ENCODE measurements at regions not wholly inside any gene's neighbourhood (a gene's known extent, or its start where the extent isn't known, plus 50 kb on each side); places are given as distances from the start of the nearest gene placed in this dataset.
"Not testable (repeated sequence)": the region's sequence is repeated elsewhere in the genome, so short reads cannot be mapped to it uniquely, and the experiment has no call there.

- DNase-seq (ENCODE audit: low read depth in 2 of 2), result not testable (repeated sequence)
Measured at GRCh38 chr1:121051161-121051790, 132.9 kb downstream of the FAM72B start.

- not testable (repeated sequence) for DNase-seq (ENCODE audit: low read depth in 2 of 2)
Measured at GRCh38 chr1:121052081-121052660, 132.0 kb downstream of the FAM72B start.

GRCh38 chr1:121054928-121055327 lies 129.2 kb downstream of the FAM72B start:
- peak in 1 of 2 donors; percentile 63 for DNase-seq (ENCODE audit: low read depth in 2 of 2)

GRCh38 chr1:121066925-121067324 lies 117.2 kb downstream of the FAM72B start:
- DNase-seq (ENCODE audit: low read depth in 2 of 2), result not testable (repeated sequence)

- DNase-seq (ENCODE audit: low read depth in 2 of 2), result not testable (repeated sequence)
Measured at GRCh38 chr1:121068738-121069499, 115.2 kb downstream of the FAM72B start.

GRCh38 chr1:121073852-121074251 lies 110.3 kb downstream of the FAM72B start:
- not testable (repeated sequence) for DNase-seq (ENCODE audit: low read depth in 2 of 2)

- DNase-seq (ENCODE audit: low read depth in 2 of 2), result not testable (repeated sequence)
Measured at GRCh38 chr1:121075254-121075805, 108.8 kb downstream of the FAM72B start.

- DNase-seq (ENCODE audit: low read depth in 2 of 2), result not testable (repeated sequence)
Measured at GRCh38 chr1:121076674-121077073, 107.5 kb downstream of the FAM72B start.

- not testable (repeated sequence) for DNase-seq (ENCODE audit: low read depth in 2 of 2)
Measured at GRCh38 chr1:121079655-121080054, 104.5 kb downstream of the FAM72B start.

- peak; percentile 0 for DNase-seq (ENCODE audit: low read depth in 2 of 2)
Measured at GRCh38 chr1:121080197-121080903, 103.8 kb downstream of the FAM72B start.

GRCh38 chr1:121080904-121081264 lies 103.3 kb downstream of the FAM72B start:
- DNase-seq (ENCODE audit: low read depth in 2 of 2), result not testable (repeated sequence)

- not testable (repeated sequence) for DNase-seq (ENCODE audit: low read depth in 2 of 2)
Measured at GRCh38 chr1:121081625-121082199, 102.4 kb downstream of the FAM72B start.

- DNase-seq (ENCODE audit: low read depth in 2 of 2), result not testable (repeated sequence)
Measured at GRCh38 chr1:121082995-121083394, 101.1 kb downstream of the FAM72B start.

- DNase-seq (ENCODE audit: low read depth in 2 of 2), result not testable (repeated sequence)
Measured at GRCh38 chr1:121086249-121086648, 97.9 kb downstream of the FAM72B start.

GRCh38 chr1:121087221-121087620 lies 96.9 kb downstream of the FAM72B start:
- not testable (repeated sequence) for DNase-seq (ENCODE audit: low read depth in 2 of 2)

- DNase-seq (ENCODE audit: low read depth in 2 of 2), result not testable (repeated sequence)
Measured at GRCh38 chr1:121088568-121088967, 95.6 kb downstream of the FAM72B start.

GRCh38 chr1:121092329-121092968 lies 91.7 kb downstream of the FAM72B start:
- DNase-seq (ENCODE audit: low read depth in 2 of 2), result not testable (repeated sequence)

GRCh38 chr1:121095014-121095413 lies 89.1 kb downstream of the FAM72B start:
- not testable (repeated sequence) for DNase-seq (ENCODE audit: low read depth in 2 of 2)

GRCh38 chr1:121097127-121097866 lies 86.8 kb downstream of the FAM72B start:
- DNase-seq (ENCODE audit: low read depth in 2 of 2), result peak; percentile 48 to 67

GRCh38 chr1:121097867-121098215 lies 86.3 kb downstream of the FAM72B start:
- not testable (repeated sequence) for DNase-seq (ENCODE audit: low read depth in 2 of 2)
